Activated naive CD8-positive, alpha-beta T cell treated with anti-CD3 and anti-CD28 coated beads, Interleukin-2, amount 10 ng/mL, durations not matched to agents 7 days and 5 days (primary cell): ENCODE measurements at regions not wholly inside any gene's neighbourhood (a gene's known extent, or its start where the extent isn't known, plus 50 kb on each side); places are given as distances from the start of the nearest gene placed in this dataset.

Source experiments
- ATAC-seq: fragments of 150-1000 bp; cut with Tn5 transposase; one replicate; pipeline ENCODE4 v1.10.0; 2021; ENCODE audit warnings: low read depth, moderate library complexity
- POLR2A ChIA-PET: fragments of 350-600 bp; sonication (Branson Sonifier 250); formaldehyde crosslinking; loops from one replicate; lab custom pipeline; 2021; ENCODE audit warnings: antibody characterized with exemption; lab: Charles Lee
- DNase-seq: peaks from one replicate; pipeline ENCODE4 v3.0.0; 2021
- H3K27ac Mint-ChIP-seq: one replicate; pipeline ENCODE4 v1.8.0; 2022; ENCODE audit warnings: mild to moderate bottlenecking, mixed read lengths
- H3K27me3 Mint-ChIP-seq: one replicate; pipeline ENCODE4 v1.8.0; 2022; ENCODE audit warnings: mild to moderate bottlenecking, moderate library complexity, mixed read lengths
- H3K36me3 Mint-ChIP-seq: one replicate; pipeline ENCODE4 v1.8.0; 2021; ENCODE audit warnings: mild to moderate bottlenecking, mixed read lengths
- H3K4me1 Mint-ChIP-seq: one replicate; pipeline ENCODE4 v1.8.0; 2021; ENCODE audit warnings: mixed read lengths
- H3K4me3 Mint-ChIP-seq: one replicate; pipeline ENCODE4 v1.8.0; 2022; ENCODE audit warnings: mild to moderate bottlenecking, moderate library complexity, mixed read lengths
- H3K9me3 Mint-ChIP-seq: one replicate; pipeline ENCODE4 v1.8.0; 2021; ENCODE audit warnings: mixed read lengths

- Mint-ChIP-seq H3K9me3 (peaks cover 2% of the 10 kb centered on the region), H3K27ac (no peak overlapping the region), H3K36me3 (no peaks in the 10 kb centered on the region), H3K4me1 (no peaks in the 10 kb centered on the region), H3K27me3 (no peaks in the 10 kb centered on the region), H3K4me3 (no peak overlapping the region)
- DNase-seq (no peak), ATAC-seq (no peak)
- POLR2A ChIA-PET: no interaction called here
Measured at GRCh38 chr18:4858379-4859127, 338.5 kb downstream of the AKAIN1 start.

GRCh38 chr18:4854671-4855070, 342.4 kb downstream of the AKAIN1 start:
- POLR2A ChIA-PET: no interaction called here
- ATAC-seq (no peak), DNase-seq (no peak)
- H3K4me3 Mint-ChIP-seq: no peak overlapping the region
- no peaks in the 10 kb centered on the region for H3K4me1 Mint-ChIP-seq
- H3K27me3 Mint-ChIP-seq: no peaks in the 10 kb centered on the region
- no peak overlapping the region for H3K27ac Mint-ChIP-seq
- H3K36me3 Mint-ChIP-seq: no peaks in the 10 kb centered on the region
- peaks cover 7% of the 10 kb centered on the region for H3K9me3 Mint-ChIP-seq

- POLR2A ChIA-PET: no interaction called here
- no peak for ATAC-seq
Measured at GRCh38 chr18:4851301-4851976, 345.6 kb downstream of the AKAIN1 start.

DNA sequence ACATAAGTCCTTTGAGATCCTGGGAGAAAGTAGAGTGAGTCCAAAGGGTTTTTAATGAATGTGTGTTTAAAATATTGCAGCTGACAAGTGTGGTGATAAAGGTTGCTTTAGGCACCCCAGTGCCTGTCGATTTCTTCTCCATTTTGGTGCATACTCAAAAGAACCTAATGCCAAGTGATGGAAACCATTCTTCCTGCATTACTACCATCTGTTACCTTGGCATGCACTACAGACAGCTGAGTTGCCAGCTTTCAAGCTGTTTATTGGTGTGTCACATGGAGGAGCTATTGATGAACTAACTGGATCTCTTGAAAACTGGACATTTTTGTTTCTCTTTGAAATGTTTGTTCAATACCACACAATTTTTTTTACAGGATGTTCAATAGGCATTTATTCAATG, 350.0 kb downstream of the AKAIN1 start:
- Mint-ChIP-seq H3K36me3 (no peaks in the 10 kb centered on the region), H3K27ac (no peak overlapping the region), H3K4me1 (no peaks in the 10 kb centered on the region), H3K9me3 (peaks cover 9% of the 10 kb centered on the region), H3K27me3 (no peaks in the 10 kb centered on the region), H3K4me3 (no peak overlapping the region)
- no peak for ATAC-seq
- POLR2A ChIA-PET: no interaction called here
- no peak for DNase-seq

More at GRCh38 chr18:4851301-4851976, 345.6 kb downstream of the AKAIN1 start:
- H3K4me3 Mint-ChIP-seq: no peak overlapping the region
- H3K27me3 Mint-ChIP-seq: no peaks in the 10 kb centered on the region
- no peaks in the 10 kb centered on the region for H3K4me1 Mint-ChIP-seq
- H3K27ac Mint-ChIP-seq: no peak overlapping the region
- no peaks in the 10 kb centered on the region for H3K36me3 Mint-ChIP-seq
- no peak for DNase-seq
- H3K9me3 Mint-ChIP-seq: peaks cover 9% of the 10 kb centered on the region

DNA sequence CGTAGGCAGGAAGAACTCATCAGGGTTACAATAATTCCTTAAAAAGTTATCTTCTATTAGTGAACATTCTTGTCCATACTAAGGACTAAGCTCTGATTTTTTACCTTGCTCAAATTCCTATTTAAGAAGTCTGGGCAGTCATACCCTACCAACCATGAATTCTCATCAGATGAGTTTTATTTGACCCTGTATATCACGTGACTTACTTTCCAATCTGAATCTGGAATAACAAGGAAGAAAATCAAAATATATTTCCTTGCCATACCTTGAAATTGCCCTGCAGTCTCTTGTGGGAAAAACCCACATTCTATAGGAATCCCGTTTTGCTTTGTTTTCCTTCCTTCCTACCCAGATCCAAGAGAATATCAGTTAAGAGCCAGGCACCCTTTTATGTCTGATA, 352.7 kb downstream of the AKAIN1 start:
- ATAC-seq: no peak
- Mint-ChIP-seq H3K9me3 (peaks cover 2% of the 10 kb centered on the region), H3K27me3 (no peaks in the 10 kb centered on the region), H3K4me1 (no peaks in the 10 kb centered on the region), H3K27ac (no peak overlapping the region), H3K4me3 (no peak overlapping the region), H3K36me3 (no peaks in the 10 kb centered on the region)
- no peak for DNase-seq
- POLR2A ChIA-PET: no interaction called here

GRCh38 chr18:4843771-4844170, 353.3 kb downstream of the AKAIN1 start:
- Mint-ChIP-seq H3K27ac (no peak overlapping the region), H3K4me3 (no peak overlapping the region), H3K4me1 (no peaks in the 10 kb centered on the region), H3K36me3 (no peaks in the 10 kb centered on the region), H3K9me3 (peaks cover 2% of the 10 kb centered on the region), H3K27me3 (no peaks in the 10 kb centered on the region)
- POLR2A ChIA-PET: no interaction called here
- ATAC-seq (no peak), DNase-seq (no peak)

DNA sequence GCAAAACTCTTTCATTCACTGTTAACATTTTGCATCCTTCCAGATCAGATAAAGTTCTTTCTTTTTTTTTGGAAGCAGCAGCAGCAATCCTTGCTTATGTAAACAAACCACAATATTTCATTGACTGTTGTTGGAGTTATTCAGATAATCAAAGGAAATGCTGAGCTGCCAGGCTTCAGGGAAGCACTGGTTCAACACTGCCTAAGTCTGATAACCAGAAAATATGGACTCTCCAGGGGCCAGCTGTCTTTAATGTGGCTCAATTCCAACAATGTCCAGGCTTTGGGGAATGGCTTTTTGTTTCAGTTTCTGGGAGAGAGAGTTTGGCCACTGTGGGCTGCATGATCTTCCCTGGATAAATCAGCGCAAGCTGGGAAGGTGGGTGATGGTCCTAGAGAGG, 354.3 kb downstream of the AKAIN1 start:
- Mint-ChIP-seq H3K36me3 (no peaks in the 10 kb centered on the region), H3K4me1 (no peaks in the 10 kb centered on the region), H3K9me3 (peaks cover 2% of the 10 kb centered on the region), H3K27me3 (no peaks in the 10 kb centered on the region), H3K4me3 (no peak overlapping the region), H3K27ac (no peak overlapping the region)
- ATAC-seq: no peak
- POLR2A ChIA-PET: no interaction called here
- DNase-seq: no peak

GRCh38 chr18:4842287-4842686, 354.8 kb downstream of the AKAIN1 start:
- H3K36me3 Mint-ChIP-seq: no peaks in the 10 kb centered on the region
- no peaks in the 10 kb centered on the region for H3K4me1 Mint-ChIP-seq
- POLR2A ChIA-PET: no interaction called here
- H3K9me3 Mint-ChIP-seq: peaks cover 2% of the 10 kb centered on the region
- no peak for ATAC-seq
- H3K4me3 Mint-ChIP-seq: no peak overlapping the region
- no peak overlapping the region for H3K27ac Mint-ChIP-seq
- no peak for DNase-seq
- H3K27me3 Mint-ChIP-seq: no peaks in the 10 kb centered on the region

GRCh38 chr18:4839639-4840038, 357.4 kb downstream of the AKAIN1 start:
- no peak overlapping the region for H3K27ac Mint-ChIP-seq
- no peaks in the 10 kb centered on the region for H3K4me1 Mint-ChIP-seq
- H3K4me3 Mint-ChIP-seq: no peak overlapping the region
- H3K27me3 Mint-ChIP-seq: no peaks in the 10 kb centered on the region
- POLR2A ChIA-PET: no interaction called here
- no peaks in the 10 kb centered on the region for H3K9me3 Mint-ChIP-seq
- no peak for DNase-seq
- H3K36me3 Mint-ChIP-seq: no peaks in the 10 kb centered on the region
- no peak for ATAC-seq

DNA sequence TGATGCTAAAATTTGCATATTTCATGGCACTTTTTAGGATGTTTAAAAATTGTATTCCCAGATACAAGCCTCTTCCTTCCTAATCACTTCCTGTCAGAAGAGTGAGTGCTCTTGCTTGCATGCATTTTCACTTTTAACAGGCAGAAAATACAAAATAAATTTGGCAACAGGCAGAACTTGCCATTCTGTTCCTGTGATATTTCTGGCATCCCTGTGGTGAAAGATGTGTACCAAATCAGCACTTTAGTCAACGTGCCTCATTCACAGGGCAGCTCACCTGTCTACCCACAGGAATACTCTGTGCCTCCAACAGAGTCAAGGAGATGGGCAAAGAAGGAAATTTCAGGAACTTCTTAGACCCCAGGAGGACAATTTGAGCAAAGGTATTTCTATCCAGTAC, 360.9 kb downstream of the AKAIN1 start:
- Mint-ChIP-seq H3K27ac (no peak overlapping the region), H3K9me3 (peaks cover 2% of the 10 kb centered on the region), H3K4me1 (no peaks in the 10 kb centered on the region), H3K4me3 (no peak overlapping the region), H3K36me3 (no peaks in the 10 kb centered on the region), H3K27me3 (no peaks in the 10 kb centered on the region)
- POLR2A ChIA-PET: no interaction called here
- no peak for ATAC-seq
- no peak for DNase-seq

DNA sequence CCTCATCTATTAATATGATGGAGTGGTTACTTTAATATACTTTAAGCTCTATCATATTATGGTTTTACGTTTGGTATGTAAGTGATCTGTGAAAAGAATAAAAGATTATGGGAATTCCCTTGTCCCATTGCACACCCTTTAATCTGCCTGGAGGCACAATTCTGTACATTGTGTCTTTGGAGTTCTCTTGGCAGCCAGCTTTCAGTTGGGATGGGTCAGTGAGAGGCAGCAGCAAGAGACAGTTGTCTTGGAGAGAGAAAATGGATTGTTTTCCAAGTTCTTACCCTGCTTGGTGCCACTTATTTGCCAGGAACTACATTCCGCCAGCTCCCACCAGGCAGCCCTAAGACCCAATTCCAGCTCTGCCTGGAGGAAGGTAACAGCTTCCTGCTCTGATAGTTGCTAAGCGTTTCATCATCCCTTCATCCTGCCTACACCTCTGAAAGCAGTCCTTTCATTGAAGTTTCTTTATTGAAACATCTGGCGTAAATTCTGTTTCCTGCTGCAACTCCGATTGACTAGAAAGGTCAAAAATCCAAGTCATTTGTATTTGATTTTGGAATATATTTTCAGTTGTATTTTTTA, 365.2 kb downstream of the AKAIN1 start:
- POLR2A ChIA-PET: no interaction called here
- Mint-ChIP-seq H3K9me3 (peaks cover 2% of the 10 kb centered on the region), H3K36me3 (no peaks in the 10 kb centered on the region), H3K27ac (no peak overlapping the region), H3K4me3 (no peak overlapping the region), H3K27me3 (no peaks in the 10 kb centered on the region), H3K4me1 (no peaks in the 10 kb centered on the region)
- DNase-seq (no peak), ATAC-seq (no peak)

DNA sequence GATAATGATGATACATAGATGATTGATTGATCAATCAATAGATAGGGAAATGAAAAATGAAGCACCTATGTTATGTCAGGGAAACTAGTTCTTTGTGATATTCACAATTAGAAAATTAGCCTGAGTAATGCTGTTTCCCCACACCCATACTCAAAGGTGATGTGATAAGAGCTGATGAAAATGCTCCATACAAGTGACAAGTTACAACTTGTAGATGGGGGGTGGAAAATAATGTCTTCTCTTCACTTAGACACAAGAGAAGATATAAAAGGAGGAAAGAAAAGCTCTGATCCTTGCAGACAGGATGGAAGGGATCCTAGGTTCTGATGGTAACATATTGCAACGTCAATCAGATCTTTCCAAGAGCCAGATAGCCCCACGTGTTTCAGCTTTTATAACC, 365.9 kb downstream of the AKAIN1 start:
- Mint-ChIP-seq H3K36me3 (no peaks in the 10 kb centered on the region), H3K4me3 (no peak overlapping the region), H3K9me3 (peaks cover 2% of the 10 kb centered on the region), H3K4me1 (no peaks in the 10 kb centered on the region), H3K27ac (no peak overlapping the region), H3K27me3 (no peaks in the 10 kb centered on the region)
- DNase-seq (no peak), ATAC-seq (no peak)
- POLR2A ChIA-PET: no interaction called here

- Mint-ChIP-seq H3K9me3 (peaks cover 4% of the 10 kb centered on the region), H3K4me3 (no peak overlapping the region), H3K27me3 (no peaks in the 10 kb centered on the region), H3K4me1 (no peaks in the 10 kb centered on the region), H3K27ac (no peak overlapping the region), H3K36me3 (no peaks in the 10 kb centered on the region)
- ATAC-seq (no peak), DNase-seq (no peak)
- POLR2A ChIA-PET: no interaction called here
Measured at GRCh38 chr18:4823091-4823490, 368.0 kb upstream of the DLGAP1 start.

GRCh38 chr18:4821801-4822200, 366.7 kb upstream of the DLGAP1 start:
- Mint-ChIP-seq H3K27me3 (no peaks in the 10 kb centered on the region), H3K9me3 (peaks cover 8% of the 10 kb centered on the region), H3K27ac (no peak overlapping the region), H3K36me3 (no peaks in the 10 kb centered on the region), H3K4me1 (no peaks in the 10 kb centered on the region), H3K4me3 (no peak overlapping the region)
- ATAC-seq (no peak), DNase-seq (no peak)
- POLR2A ChIA-PET: no interaction called here
